ENCODE measurements at regions not wholly inside any gene's neighbourhood (a gene's known extent, or its start where the extent isn't known, plus 50 kb on each side); places are given as distances from the start of the nearest gene placed in this dataset.

DNA sequence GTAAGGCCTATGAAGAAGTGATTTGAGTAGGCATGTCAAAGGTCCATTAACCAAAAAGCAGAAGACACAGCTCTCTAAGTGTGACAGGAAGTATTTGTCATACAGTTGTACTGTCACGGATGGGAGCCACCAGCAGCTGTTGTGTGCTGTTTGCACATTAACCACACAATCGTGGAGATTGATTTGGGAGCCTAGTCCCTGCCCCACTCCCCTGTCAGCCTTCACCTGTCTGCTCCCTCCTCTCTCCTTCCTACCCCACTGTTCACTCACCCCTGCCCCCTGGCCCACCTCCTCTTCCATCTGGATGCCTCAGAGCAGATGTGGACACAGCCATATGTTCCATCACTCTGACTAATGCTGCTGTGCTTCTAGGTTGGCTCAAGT lies 124.7 kb upstream of the SPACA1 start:
- TF ChIP-seq, protein P1, sequence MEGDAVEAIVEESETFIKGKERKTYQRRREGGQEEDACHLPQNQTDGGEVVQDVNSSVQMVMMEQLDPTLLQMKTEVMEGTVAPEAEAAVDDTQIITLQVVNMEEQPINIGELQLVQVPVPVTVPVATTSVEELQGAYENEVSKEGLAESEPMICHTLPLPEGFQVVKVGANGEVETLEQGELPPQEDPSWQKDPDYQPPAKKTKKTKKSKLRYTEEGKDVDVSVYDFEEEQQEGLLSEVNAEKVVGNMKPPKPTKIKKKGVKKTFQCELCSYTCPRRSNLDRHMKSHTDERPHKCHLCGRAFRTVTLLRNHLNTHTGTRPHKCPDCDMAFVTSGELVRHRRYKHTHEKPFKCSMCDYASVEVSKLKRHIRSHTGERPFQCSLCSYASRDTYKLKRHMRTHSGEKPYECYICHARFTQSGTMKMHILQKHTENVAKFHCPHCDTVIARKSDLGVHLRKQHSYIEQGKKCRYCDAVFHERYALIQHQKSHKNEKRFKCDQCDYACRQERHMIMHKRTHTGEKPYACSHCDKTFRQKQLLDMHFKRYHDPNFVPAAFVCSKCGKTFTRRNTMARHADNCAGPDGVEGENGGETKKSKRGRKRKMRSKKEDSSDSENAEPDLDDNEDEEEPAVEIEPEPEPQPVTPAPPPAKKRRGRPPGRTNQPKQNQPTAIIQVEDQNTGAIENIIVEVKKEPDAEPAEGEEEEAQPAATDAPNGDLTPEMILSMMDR (conservative IDR thresholded peaks at IDR 0.05 in 1 of 2, IDR thresholded peaks at IDR 0.05 in 1 of 2; ENCODE audit: extremely low read depth in 1 of 2, insufficient read depth in 1 of 2, low read depth in 1 of 2, low read length in 2 of 2): no peak
- TF ChIP-seq EZH2 (IDR thresholded peaks at IDR 0.05; ENCODE audit: borderline replicate concordance, low read length): no peak
